H1 (cell line): ENCODE measurements at regions not wholly inside any gene's neighbourhood (a gene's known extent, or its start where the extent isn't known, plus 50 kb on each side); places are given as distances from the start of the nearest gene placed in this dataset.

ENCODE experiments used
- CTCF ChIA-PET: fragments of 300-600 bp; sonication (Branson Sonifier 250); formaldehyde crosslinking; loops from one replicate; lab custom pipeline; 2021; ENCODE audit not compliant: partially characterized antibody; lab: Charles Lee
- POLR2A ChIA-PET: fragments of 300-600 bp; sonication (Branson Sonifier 250); formaldehyde crosslinking; loops from one replicate; lab custom pipeline; 2021; ENCODE audit warnings: inconsistent platforms; ENCODE audit not compliant: partially characterized antibody; lab: Charles Lee
- DNase-seq, 2 experiments: peaks; one replicate each; pipeline versions ENCODE4 v3.0.0 to v3.0.0-alpha.2; 2010 to 2022; ENCODE audit warnings: low spot score in 2 of 2, low read depth in 1 of 2, mixed read lengths in 1 of 2
- FAIRE-seq: peaks from 2 replicates; lab custom pipeline; 2011; peaks lifted over from hg19 to GRCh38; lab: Jason Lieb, UNC
- H2AFZ ChIP-seq: 2 replicates; pipeline ENCODE4 v1.8.1; 2012; ENCODE audit warnings: low read length, inconsistent platforms
- H2AK5ac ChIP-seq: 2 replicates; pipeline ENCODE4 v1.6.1; 2013; ENCODE audit warnings: low read depth, low read length
- H2BK120ac ChIP-seq: replicated peaks from 2 replicates; pipeline ENCODE3; 2013; ENCODE audit warnings: low read depth, low read length, inconsistent platforms
- H2BK12ac ChIP-seq: 2 replicates; pipeline ENCODE4 v1.6.1; 2013; ENCODE audit warnings: low read depth, low read length
- H2BK15ac ChIP-seq: 2 replicates; pipeline ENCODE4 v1.6.1; 2013; ENCODE audit warnings: low read length
- H2BK20ac ChIP-seq: 2 replicates; pipeline ENCODE4 v1.6.1; 2013; ENCODE audit warnings: low read length
- H2BK5ac ChIP-seq: 2 replicates; pipeline ENCODE4 v1.6.1; 2013; ENCODE audit warnings: low read depth, low read length
- H3K14ac ChIP-seq: 2 replicates; pipeline ENCODE4 v1.6.1; 2013; ENCODE audit warnings: inconsistent platforms; ENCODE audit not compliant: insufficient read length
- H3K18ac ChIP-seq: 2 replicates; pipeline ENCODE4 v1.6.1; 2013; ENCODE audit warnings: low read length; ENCODE audit errors: extremely low read depth
- H3K23ac ChIP-seq: 2 replicates; pipeline ENCODE4 v1.6.1; 2013; ENCODE audit warnings: inconsistent platforms; ENCODE audit not compliant: insufficient read length
- H3K23me2 ChIP-seq: 2 replicates; pipeline ENCODE4 v1.6.1; 2013; ENCODE audit warnings: low read depth, low read length
- H3K27ac ChIP-seq: 2 replicates; pipeline ENCODE4 v1.6.1; 2011; ENCODE audit warnings: low read depth, low read length, inconsistent platforms
- H3K27me3 ChIP-seq, 4 experiments: replicated peaks in 1 of 4; 1 replicate in 1 of 4; 2 replicates in 3 of 4; pipeline versions ENCODE4 v1.6.1 to v1.8.1; 2011 to 2013; ENCODE audit warnings: low read length in 3 of 4, mild to moderate bottlenecking in 3 of 4, inconsistent platforms in 2 of 4, mixed read lengths in 2 of 4, moderate library complexity in 1 of 4; ENCODE audit not compliant: control insufficient read depth in 3 of 4, insufficient read depth in 3 of 4; ENCODE audit errors: extremely low read depth in 1 of 4
- H3K36me3 ChIP-seq, 4 experiments: 2 replicates each; pipeline versions ENCODE4 v1.6.1 to v1.8.1; 2011 to 2013; ENCODE audit warnings: mild to moderate bottlenecking in 4 of 4, low read length in 3 of 4, moderate library complexity in 2 of 4, control low read depth in 1 of 4, inconsistent platforms in 1 of 4; ENCODE audit not compliant: insufficient read depth in 4 of 4, control insufficient read depth in 2 of 4
- H3K4ac ChIP-seq: replicated peaks from 2 replicates; pipeline ENCODE3; 2013; ENCODE audit warnings: low read length, low read depth, mixed read lengths, inconsistent platforms; ENCODE audit not compliant: insufficient read length
- H3K4me1 ChIP-seq, 4 experiments: replicated peaks in 1 of 4; 1 replicate in 1 of 4; 2 replicates in 3 of 4; pipeline versions ENCODE4 v1.6.1 to v1.8.1; 2011 to 2013; ENCODE audit warnings: low read length in 3 of 4, inconsistent platforms in 2 of 4, mixed read lengths in 1 of 4; ENCODE audit not compliant: insufficient read depth in 4 of 4, control insufficient read depth in 3 of 4
- H3K4me2 ChIP-seq, 2 experiments: 2 replicates each; pipeline versions ENCODE4 v1.6.1 to v1.8.1; 2011 to 2013; ENCODE audit warnings: low read depth in 2 of 2, low read length in 2 of 2, control low read depth in 1 of 2, inconsistent platforms in 1 of 2, mild to moderate bottlenecking in 1 of 2; ENCODE audit not compliant: insufficient read depth in 1 of 2
- H3K4me3 ChIP-seq, 4 experiments: fragments of 200-600, 300-600 bp in 1 of 4; sonication (generic), shearing (Covaris generic), sonication (Bioruptor Twin) in 1 of 4; 2 replicates each; pipeline versions ENCODE4 v1.5.1 to v1.8.1; 2011 to 2016; ENCODE audit warnings: low read length in 4 of 4, low read depth in 3 of 4, control low read depth in 2 of 4, inconsistent platforms in 2 of 4, mild to moderate bottlenecking in 2 of 4, mixed read lengths in 1 of 4, moderate library complexity in 1 of 4; ENCODE audit not compliant: insufficient read depth in 2 of 4; ENCODE audit errors: extremely low read depth in 1 of 4
- H3K56ac ChIP-seq: replicated peaks from 2 replicates; pipeline ENCODE3; 2013; ENCODE audit warnings: low read depth, mild to moderate bottlenecking, mixed read lengths, low read length, inconsistent platforms; ENCODE audit not compliant: insufficient read length
- H3K79me1 ChIP-seq: 2 replicates; pipeline ENCODE4 v1.6.1; 2013; ENCODE audit warnings: low read depth, low read length, control low read depth
- H3K79me2 ChIP-seq, 2 experiments: 2 replicates each; pipeline versions ENCODE4 v1.6.1 to v1.8.1; 2012 to 2013; ENCODE audit warnings: low read length in 2 of 2, mild to moderate bottlenecking in 2 of 2, inconsistent platforms in 1 of 2; ENCODE audit not compliant: insufficient read depth in 2 of 2, control insufficient read depth in 1 of 2
- H3K9ac ChIP-seq, 4 experiments: replicated peaks in 1 of 4; 1 replicate in 1 of 4; 2 replicates in 3 of 4; pipeline versions ENCODE4 v1.6.1 to v1.8.1; 2011 to 2013; ENCODE audit warnings: low read depth in 3 of 4, low read length in 3 of 4, control low read depth in 2 of 4, mild to moderate bottlenecking in 2 of 4, moderate library complexity in 2 of 4, inconsistent platforms in 1 of 4; ENCODE audit errors: extremely low read depth in 1 of 4
- H3K9me3 ChIP-seq, 2 experiments: 2 replicates each; pipeline versions ENCODE4 v1.6.1 to v1.8.1; 2012 to 2013; ENCODE audit warnings: mild to moderate bottlenecking in 2 of 2, moderate library complexity in 2 of 2, control low read depth in 1 of 2, inconsistent platforms in 1 of 2, low read depth in 1 of 2, low read length in 1 of 2, mixed read lengths in 1 of 2; ENCODE audit not compliant: insufficient read depth in 2 of 2
- H4K20me1 ChIP-seq, 2 experiments: replicated peaks in 1 of 2; 2 replicates each; pipeline versions ENCODE3 to v1.8.1; 2011 to 2013; ENCODE audit warnings: inconsistent platforms in 2 of 2, low read length in 2 of 2, mild to moderate bottlenecking in 1 of 2; ENCODE audit not compliant: insufficient read depth in 2 of 2, control insufficient read depth in 1 of 2
- H4K5ac ChIP-seq: 2 replicates; pipeline ENCODE4 v1.6.1; 2013; ENCODE audit warnings: low read length, low read depth, mixed read lengths, inconsistent platforms; ENCODE audit not compliant: insufficient read length
- H4K8ac ChIP-seq: 2 replicates; pipeline ENCODE4 v1.8.0; 2013; ENCODE audit warnings: mild to moderate bottlenecking, moderate library complexity, low read length, inconsistent platforms; ENCODE audit not compliant: insufficient read depth; ENCODE audit errors: extremely low read depth
- H4K91ac ChIP-seq: replicated peaks from 2 replicates; pipeline ENCODE3; 2013; ENCODE audit warnings: low read length, mixed read lengths, inconsistent platforms; ENCODE audit not compliant: insufficient read length
- CEBPB ChIP-seq: IDR thresholded peaks from 2 replicates; pipeline ENCODE4 v1.6.1; 2012; ENCODE audit warnings: low read depth, low read length
- SIN3A ChIP-seq, 2 experiments: IDR thresholded peaks in 1 of 2; conservative IDR thresholded peaks in 1 of 2; 2 replicates each; pipeline ENCODE4 v1.6.1; 2011 to 2012; ENCODE audit warnings: low read length in 2 of 2, improper control_type of control experiment in 1 of 2, low read depth in 1 of 2, mild to moderate bottlenecking in 1 of 2
- WGBS, 2 experiments: shearing (Covaris generic) in 1 of 2; methylation state at CpG; one replicate each; pipeline versions ENCODE4 v1.1.6 to v1.1.7; 2013 to 2015; ENCODE audit warnings: low lambda C conversion rate in 2 of 2, mixed read lengths in 2 of 2, inconsistent platforms in 1 of 2, low coverage in 1 of 2, missing lambda C conversion rate in 1 of 2; ENCODE audit not compliant: insufficient replicate concordance in 2 of 2, insufficient coverage in 1 of 2, insufficient read length in 1 of 2; ENCODE audit errors: extremely low coverage in 1 of 2, missing lambda C conversion rate in 1 of 2; 5-methylcytosine and 5-hydroxymethylcytosine counted together

DNA sequence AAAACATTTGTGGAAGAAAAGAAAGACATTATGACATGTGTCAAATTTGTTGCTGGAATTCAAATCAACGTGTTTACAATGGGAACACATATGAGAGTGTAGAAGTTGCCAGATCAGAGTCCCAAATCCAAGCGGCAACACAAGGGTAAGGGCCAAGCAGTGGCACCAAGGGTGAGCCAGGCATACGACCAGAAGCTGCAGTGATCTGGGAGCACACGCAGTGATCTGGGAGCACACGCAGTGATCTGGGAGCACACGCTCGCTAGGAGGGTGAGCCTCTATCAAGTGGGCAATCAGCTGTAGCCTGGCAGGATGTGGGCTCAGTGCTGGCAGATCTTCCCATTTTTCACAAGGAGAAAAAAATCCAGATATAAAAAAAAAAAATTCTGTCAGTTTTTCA, 148.2 kb downstream of the TLE3 start:
- Histone ChIP-seq H3K4me3 (no peak overlapping the region), H3K79me2 (no peaks in the 10 kb centered on the region), H2BK20ac (no peak overlapping the region), H3K79me1 (no peaks in the 10 kb centered on the region), H2AK5ac (no peak overlapping the region), H2BK15ac (no peak overlapping the region), H3K56ac (no peak overlapping the region), H4K20me1 (no peaks in the 10 kb centered on the region), H3K23ac (no peak overlapping the region), H3K14ac (no peak overlapping the region), H3K9me3 (no peaks in the 10 kb centered on the region), H3K27ac (no peak overlapping the region), H2BK5ac (no peak overlapping the region), H2BK12ac (no peak overlapping the region), H3K36me3 (no peaks in the 10 kb centered on the region), H3K4me1 (no peaks in the 10 kb centered on the region), H4K5ac (no peak overlapping the region), H4K8ac (peak overlapping the region; percentile 12; the same call in 1 of the 2 replicates), H3K27me3 (no peaks in the 10 kb centered on the region), H3K23me2 (no peaks in the 10 kb centered on the region; the same call in 1 of the 2 replicates), H2BK120ac (no peak overlapping the region), H3K4ac (no peak overlapping the region), H3K9ac (no peak overlapping the region), H4K91ac (no peak overlapping the region), H3K4me2 (no peak overlapping the region), H2AFZ (no peak overlapping the region), H3K18ac (no peak overlapping the region)
- CTCF ChIA-PET = interaction anchor here (1.0 kb wide), 1 partner anchor 187 kb away, joined by 3 read pairs; no protein-coding TSS in a partner anchor
- 84% methylated on average over 7 of the region's 7 CpGs; no CpG with 5 or more reads in 1 of the 2 experiments for WGBS, 2 experiments
- DNase-seq (no peak), FAIRE-seq (no peak)
- no peak for TF ChIP-seq SIN3A (conservative IDR thresholded peaks at IDR 0.05 in 1 of 2, IDR thresholded peaks at IDR 0.05 in 1 of 2; ENCODE audit: low read depth in 1 of 2, low read length in 2 of 2)
- TF ChIP-seq CEBPB = no peak
- POLR2A ChIA-PET = no interaction called here
